ENCODE measurements at regions not wholly inside any gene's neighbourhood (a gene's known extent, or its start where the extent isn't known, plus 50 kb on each side); places are given as distances from the start of the nearest gene placed in this dataset.
"Not testable (repeated sequence)": the region's sequence is repeated elsewhere in the genome, so short reads cannot be mapped to it uniquely, and the experiment has no call there.

DNA sequence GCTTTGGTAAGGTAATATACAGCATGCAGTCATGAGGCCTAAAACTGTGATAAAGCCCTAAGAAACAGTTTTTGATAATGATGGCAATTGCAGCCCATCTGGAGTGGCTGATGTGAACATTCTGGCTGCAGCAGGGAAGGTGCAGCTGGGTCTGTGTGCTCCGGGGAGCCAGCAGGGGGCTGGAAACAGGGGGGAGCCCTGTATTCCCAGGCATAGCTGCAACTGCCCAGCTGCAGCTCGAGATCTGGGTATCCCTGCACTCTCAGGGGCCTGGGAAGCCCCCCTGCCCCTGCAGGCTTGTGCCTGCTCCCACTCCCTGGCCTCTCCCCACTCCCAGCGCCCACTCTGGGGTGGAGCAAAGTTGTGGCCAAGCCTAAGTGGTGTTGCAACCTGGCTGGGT is 95.6 kb downstream of the RRAGB start:
- DNase-seq: no peak

DNA sequence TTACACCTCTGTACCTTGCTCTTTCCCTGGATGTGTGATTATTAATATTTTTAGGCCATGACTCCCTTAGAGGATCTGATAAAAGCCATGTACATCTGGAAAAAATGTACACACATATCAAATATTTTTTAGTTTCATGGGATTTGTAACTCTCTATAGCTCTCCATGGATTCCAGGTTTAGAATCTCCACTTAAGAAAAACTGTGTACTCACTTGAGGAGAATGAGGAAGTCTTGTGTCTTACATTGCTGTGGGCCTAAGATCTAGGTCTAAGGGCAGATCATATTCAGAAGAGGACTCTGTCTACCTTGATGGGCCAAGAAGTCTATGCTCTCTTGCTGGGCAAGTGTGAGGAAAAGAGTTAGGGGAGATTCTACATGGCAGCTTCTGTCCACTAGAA is 98.0 kb downstream of the RRAGB start:
- no peak for DNase-seq

DNA sequence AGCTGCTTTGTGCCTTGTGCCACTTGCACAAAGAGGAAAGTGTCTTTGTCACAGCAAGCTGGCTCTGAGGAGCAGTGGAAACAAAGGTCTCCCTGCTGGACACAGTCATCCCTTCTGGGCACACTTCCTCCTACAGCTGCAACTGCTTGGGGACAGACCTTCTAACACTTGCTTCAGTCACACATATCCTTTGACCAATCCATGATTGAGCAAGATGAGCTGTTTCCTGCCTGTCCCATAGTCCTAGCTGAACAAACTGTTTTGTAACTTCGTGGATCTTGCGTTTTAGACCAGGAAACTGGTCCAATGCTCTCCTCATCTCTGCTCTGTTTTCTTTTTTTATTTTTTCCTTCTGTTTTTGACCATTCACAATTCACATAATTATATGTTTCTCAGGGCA is 98.5 kb downstream of the RRAGB start:
- no peak for DNase-seq

DNA sequence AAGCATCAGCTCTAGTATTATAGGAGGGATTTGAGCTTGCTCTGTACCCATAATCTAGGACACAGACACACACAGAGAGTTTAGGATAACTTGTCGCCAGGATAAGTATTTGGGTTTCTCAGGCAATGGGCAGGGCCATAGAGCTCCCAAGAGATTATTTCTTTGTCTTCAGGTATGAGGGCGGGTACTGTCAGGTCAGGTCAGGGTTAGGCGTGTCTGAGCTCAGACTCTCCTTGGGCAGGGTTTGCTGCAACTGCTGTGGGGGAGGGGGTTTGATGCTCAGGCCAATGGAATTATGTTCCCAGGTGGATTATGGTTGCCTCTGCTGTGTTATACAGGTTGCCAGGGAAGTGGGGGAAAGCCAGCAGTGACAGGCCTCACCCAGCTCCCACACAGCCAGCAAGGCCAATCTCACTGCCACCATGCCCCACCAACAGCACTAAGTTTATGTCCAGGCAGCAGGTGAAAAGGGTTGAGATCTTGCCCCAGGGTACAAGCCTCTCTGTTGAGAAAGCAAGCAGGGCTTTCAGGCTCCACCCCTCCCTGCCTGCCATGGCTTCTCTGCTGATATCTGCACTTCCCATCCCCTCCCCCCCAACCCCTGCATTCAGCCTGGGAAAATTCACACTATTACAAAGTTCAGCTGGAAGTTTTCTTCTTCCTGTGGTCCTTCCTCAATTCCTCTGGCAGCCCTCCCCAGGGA is 101.3 kb downstream of the RRAGB start:
- no peak for DNase-seq

DNA sequence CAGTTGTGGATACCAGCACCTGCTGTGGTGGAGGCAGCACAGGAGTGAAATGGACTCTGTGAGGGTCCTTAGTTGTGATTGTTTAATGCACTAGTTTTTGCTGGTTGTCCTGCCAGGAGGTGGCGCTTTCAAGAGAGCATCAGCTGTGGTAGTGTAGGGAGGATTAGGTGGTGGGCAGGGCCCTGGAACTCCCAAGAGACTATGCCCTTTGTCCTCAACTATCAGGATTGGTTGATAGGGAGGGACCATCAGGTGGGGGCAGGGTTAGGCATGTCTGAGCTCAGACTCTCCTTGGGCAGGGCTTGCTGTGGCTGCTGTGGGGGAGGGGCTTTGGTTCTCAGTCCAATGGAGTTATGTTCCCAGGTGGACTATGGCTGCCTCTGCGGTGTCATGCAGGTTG is 121.9 kb downstream of the RRAGB start:
- no peak for DNase-seq

DNA sequence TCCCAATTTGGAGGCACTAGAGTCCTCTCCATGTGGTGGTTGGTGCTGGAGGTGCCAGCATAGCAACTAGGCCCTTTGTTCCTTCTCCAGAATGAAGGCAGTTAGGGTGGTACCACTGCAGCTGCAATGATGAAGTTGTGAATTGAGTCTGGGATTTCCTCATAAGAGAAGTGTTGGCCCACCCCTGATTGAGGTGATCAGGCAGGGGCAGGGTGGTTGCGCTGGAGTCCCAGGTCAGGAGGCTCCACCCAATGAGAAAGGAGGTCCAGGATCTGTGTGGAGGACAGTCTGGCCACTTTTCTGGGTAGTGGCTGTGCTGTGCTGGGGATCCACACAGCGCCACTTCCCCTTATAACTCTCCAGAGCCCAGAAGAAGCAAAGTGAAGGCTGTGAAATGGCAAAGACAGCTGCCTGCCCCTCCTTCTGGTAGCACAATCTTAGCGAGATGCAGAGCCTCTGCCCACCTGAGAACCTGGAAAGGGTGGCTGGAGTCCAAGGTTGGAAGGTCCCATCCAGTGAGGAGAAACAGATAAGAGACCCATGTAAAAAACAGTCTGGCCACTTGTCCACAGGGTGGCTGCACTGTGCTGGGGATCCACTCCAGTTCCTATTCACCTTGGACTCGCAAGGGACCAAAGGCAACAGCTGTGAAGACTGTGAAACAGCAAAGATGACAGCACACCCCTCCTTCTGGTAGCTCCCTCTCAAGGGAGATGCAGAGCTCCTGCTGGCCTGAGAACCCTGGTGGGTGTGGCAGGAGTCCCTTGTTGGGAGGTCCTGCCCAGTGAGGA is 124.6 kb downstream of the RRAGB start:
- DNase-seq: no peak

DNA sequence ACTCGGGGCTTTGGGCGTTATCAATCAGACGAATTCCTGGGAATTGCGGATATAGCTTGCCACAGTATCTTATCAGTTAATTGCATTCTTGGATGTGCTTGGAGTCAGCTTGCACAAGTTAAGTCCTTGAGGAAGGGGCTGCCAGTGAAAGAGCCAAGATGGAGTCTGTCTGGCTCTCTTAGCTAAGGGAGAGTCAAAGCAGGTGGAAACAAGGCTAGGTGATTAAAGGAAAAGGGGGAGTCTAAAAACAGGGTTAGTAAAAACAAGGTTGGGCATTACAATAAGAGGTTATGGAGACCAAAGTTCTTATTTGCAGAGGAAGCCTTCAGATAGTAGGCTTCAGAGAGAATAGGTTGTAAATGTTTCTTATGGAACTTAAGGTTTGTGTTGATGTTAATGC is 149.2 kb downstream of the RRAGB start:
- DNase-seq: not testable (repeated sequence)

DNA sequence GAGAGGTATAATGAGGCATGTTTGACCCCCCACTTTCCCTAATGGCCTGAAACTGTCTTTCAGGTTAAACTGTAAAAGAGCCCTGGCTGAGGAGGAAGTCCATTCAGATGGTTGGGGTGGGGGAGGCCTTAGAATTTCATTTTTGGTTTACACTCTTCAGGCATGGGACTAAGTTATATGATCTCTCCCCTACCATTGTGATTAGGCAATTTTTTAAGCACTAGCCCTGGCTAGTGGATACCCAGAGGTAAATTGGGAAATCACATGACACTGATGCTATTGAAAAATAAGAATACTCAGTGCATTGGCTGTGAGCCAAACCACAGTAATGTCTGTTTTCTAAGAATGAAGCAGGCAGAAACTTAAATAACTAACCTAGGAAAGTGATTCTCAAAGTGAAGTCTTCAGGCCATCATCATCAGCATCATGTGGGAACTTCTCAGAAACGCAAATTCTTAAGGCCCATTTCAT is 149.7 kb downstream of the RRAGB start:
- no peak for DNase-seq

DNA sequence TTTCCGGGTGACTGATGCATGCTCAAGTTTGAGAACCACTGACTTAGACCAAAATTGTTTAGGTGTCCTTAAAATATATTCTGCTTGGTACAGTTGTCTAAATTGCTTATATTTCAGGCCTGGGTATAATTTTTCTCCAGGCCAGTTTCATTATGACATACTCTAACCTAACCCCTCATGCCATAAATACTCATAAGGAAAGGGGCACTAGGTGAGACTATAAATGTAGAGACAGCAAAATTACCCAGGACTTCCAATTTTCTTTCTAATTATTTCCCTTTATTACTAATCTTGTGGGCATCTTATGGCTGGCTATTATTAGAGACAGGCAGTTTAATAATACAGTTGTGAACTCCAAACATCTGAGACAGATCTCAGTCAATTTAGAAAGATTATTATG is 150.2 kb downstream of the RRAGB start:
- no peak for DNase-seq

DNA sequence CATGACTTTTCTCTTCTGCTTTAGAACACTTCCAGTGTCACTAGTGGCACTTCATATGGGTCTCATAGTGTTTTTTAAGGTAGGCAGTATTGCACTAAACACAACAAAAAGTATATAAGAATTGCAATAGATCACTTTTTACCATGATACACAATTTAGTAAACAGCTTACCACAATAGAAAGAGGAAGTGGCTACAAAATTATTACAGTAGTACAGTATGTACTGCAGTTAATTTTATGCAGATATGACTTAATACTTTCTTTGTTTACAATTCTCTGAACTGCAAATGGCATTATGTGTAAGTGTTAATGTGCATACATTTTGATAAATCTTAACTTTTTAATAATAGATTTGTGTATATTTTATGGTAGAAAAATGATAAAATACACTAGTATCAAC is 157.3 kb downstream of the RRAGB start:
- DNase-seq: no peak

DNA sequence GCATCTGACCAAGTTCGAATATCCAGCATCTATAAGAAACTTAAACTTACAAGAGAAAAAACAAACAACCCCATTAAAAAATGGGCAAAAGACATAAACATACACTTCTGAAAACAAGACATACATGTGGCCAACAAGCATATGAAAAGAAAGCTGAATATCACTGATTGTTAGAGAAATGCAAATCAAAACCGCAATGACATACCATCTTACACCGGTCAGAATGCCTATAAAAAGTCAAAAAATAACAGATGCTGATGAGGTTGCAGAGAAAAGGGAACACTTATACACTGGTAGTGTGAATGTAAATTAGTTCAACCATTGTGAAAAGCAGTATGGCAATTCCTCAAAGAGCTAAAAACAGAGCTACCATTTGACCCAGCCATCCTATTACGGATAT is 166.0 kb downstream of the RRAGB start:
- not testable (repeated sequence) for DNase-seq

DNA sequence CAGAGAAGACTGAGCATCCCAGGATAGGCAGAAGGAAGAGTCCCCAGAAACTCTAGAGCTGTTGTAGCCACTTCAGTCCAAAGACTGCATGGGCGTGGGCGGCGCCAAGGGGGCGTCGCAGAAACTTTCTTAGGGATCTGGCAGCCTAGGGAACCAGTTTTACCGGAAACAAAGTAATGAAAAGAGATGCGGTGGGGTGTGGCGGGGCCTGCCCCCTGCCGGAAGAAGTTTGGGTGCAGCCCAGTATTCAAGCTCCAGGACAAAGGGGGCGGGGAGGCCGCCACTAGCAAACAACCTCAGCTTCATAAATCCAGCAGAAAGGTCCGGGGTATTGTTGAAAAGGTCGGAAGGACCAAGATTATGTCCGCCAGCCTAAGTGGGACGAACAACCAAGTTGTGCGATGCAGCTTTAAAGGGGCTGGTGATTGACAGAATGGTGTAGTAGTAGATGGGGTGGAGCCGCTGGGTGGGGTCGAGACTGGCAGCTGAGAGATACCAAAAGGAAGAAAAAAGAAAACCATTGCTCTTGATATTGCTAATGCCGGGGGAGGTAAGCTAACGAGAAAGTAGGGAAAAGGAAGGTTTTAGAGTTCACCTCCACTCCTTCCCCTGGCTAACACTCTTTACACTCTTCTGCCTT is 190.5 kb downstream of the RRAGB start:
- peak; percentile 49 for DNase-seq

DNA sequence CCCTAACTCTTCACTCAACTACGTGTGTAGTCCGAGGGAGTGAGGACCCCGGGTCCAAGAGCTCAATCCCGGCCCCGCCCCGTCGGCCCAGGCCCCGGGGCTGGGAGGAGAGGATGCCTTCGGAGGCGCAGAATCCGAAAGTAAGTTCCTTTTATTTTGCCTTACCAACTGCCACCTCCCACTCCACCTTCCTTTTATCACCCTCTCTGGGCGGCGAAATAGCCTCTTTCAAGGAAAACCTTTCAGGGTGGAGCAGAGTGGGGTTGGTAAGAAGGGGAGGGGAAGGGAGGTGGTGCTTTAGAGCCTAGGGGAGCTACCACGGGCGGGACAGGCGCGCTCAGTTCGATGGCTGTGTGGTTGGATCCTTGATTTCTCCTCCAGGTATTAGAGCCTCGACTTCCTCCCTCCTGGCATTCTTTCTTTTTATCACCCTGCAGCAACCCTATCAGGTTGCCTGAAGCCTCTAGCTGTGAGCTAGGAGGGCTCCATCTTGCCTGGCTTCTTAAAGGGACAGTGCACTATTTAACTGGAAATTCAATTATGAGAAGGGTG is 191.2 kb downstream of the RRAGB start:
- peak; percentile 51 for DNase-seq

DNA sequence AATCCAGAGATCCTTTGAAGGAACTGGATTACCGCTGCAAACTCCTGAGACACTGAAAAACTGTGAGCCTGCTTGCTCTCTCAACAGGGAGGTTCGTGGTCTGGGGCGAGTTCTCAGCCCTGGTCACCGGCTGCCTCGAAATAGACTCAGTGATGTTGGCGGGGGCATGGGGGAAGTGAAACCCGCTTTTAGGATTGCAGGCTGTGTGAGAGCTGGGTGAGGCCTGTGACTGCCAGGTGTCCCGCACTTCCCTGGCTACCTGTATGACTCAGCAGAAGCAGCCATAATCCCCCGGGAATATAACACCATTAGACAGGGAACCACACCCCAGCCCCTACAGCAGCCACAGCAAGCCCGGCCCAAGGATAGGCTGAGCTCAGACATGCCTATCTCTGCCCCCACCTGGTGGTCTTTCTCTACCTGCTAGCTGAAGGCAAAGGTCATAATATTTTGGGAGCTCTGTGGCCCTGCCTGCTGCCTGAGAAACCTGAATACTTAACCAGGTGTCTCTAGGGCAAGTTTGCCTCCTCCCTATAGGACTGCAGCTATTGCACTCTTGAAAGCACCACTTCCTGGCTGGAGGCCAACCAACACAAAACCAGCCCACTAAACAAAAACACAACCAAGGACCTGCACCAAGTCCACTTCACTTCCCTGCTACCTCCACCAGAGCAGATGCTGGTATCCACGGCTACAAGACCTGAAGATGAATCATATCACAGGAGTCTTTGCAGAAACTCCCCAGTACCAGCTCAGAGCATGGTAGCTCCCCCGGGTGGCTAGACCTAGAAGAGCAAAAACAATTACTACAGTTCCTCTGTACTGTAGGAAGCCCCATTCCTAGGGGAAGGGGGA is 202.0 kb downstream of the RRAGB start:
- DNase-seq: peak; percentile 10

DNA sequence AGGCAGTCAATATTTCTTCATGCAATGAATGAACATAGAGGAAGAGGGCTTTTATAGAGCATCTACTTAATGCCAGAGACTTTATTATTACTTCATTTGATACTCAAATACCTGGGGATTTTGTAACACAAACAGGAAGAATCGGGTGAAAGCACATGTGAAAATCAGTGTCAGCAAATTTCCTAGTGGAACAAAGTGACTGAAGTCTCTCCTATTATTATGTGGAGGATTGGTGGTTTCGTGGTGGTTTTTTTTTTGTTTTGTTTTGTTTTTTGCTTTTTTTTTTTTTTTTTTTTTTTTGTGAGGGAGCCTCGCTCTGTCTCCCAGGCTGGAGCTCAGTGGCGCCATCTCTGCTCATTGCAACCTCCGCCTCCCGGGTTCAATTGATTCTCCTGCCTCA is 207.0 kb downstream of the RRAGB start:
- no peak for DNase-seq

DNA sequence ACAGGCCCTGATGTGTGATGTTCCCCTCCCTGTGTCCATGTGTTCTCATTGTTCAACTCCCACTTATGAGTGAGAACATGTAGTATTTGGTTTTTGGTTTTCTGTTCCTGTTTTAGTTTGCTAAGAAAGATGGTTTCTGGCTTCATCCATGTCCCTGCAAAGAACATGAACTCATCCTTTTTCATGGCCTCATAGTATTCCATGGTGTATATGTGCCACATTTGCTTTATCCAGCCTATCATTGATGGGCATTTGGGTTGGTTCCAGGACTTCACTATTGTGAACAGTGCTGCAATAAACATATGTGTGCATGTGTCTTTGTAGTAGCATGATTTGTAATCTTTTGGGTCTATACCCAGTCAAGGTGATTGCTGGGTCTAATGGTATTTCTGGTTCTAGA is 211.0 kb downstream of the RRAGB start:
- not testable (repeated sequence) for DNase-seq
